OCI-LY7 (cell line): ENCODE measurements at regions not wholly inside any gene's neighbourhood (a gene's known extent, or its start where the extent isn't known, plus 50 kb on each side); places are given as distances from the start of the nearest gene placed in this dataset.

ENCODE experiments used
- BruUV-seq: library from RNA; stranded (reverse); fragments of 400-500 nt; replicated peaks from 2 replicates; lab custom pipeline; 2021; lab: Mats Ljungman, UMichigan
- CTCF ChIA-PET: fragments of 300-600 bp; sonication (Branson Sonifier 250); formaldehyde crosslinking; loops from one replicate; lab custom pipeline; 2022; ENCODE audit warnings: antibody characterized with exemption; ENCODE audit not compliant: unreplicated experiment; lab: Charles Lee
- POLR2A ChIA-PET: fragments of 300-600 bp; sonication (Branson Sonifier 250); formaldehyde crosslinking; loops from one replicate; lab custom pipeline; 2022; ENCODE audit warnings: antibody characterized with exemption; lab: Charles Lee
- DNase-seq: peaks from one replicate; pipeline ENCODE4 v3.0.0-alpha.2; 2015; ENCODE audit warnings: low spot score
- H2AFZ ChIP-seq: fragments of 200-600 bp; sonication (generic), shearing (Covaris generic); 2 replicates; pipeline ENCODE4 v1.6.1; 2014; ENCODE audit warnings: mild to moderate bottlenecking, antibody characterized with exemption, low read length, moderate library complexity
- H3K27ac ChIP-seq: fragments of 200-600 bp; sonication (generic); 2 replicates; pipeline ENCODE4 v1.5.1; 2014; ENCODE audit warnings: mixed run types, low read depth, mild to moderate bottlenecking, moderate library complexity, low read length, inconsistent platforms; ENCODE audit not compliant: poor library complexity, severe bottlenecking
- H3K36me3 ChIP-seq: fragments of 200-600 bp; sonication (generic); 2 replicates; pipeline ENCODE4 v1.6.1; 2014; ENCODE audit warnings: mild to moderate bottlenecking, antibody characterized with exemption, low read length, moderate library complexity, mixed read lengths; ENCODE audit not compliant: insufficient read depth
- H3K4me1 ChIP-seq: fragments of 200-600 bp; sonication (generic); 2 replicates; pipeline ENCODE4 v1.5.1; 2014; ENCODE audit warnings: mild to moderate bottlenecking, low read length; ENCODE audit not compliant: insufficient read depth, poor library complexity, severe bottlenecking
- H3K4me2 ChIP-seq: fragments of 200-600 bp; sonication (generic); 2 replicates; pipeline ENCODE4 v1.6.1; 2014; ENCODE audit warnings: mild to moderate bottlenecking, low read length
- H3K4me3 ChIP-seq: fragments of 200-600 bp; sonication (generic); 2 replicates; pipeline ENCODE4 v1.5.1; 2014; ENCODE audit warnings: mild to moderate bottlenecking, low read depth, low read length; ENCODE audit not compliant: poor library complexity, severe bottlenecking
- H3K79me2 ChIP-seq: fragments of 200-600 bp; sonication (generic); 2 replicates; pipeline ENCODE4 v1.6.1; 2016; ENCODE audit warnings: low read depth, mild to moderate bottlenecking, low read length, moderate library complexity, mixed read lengths; ENCODE audit not compliant: insufficient read depth
- H3K9me2 ChIP-seq: fragments of 200-600 bp; sonication (generic); 2 replicates; pipeline ENCODE4 v1.6.1; 2016; ENCODE audit warnings: mild to moderate bottlenecking, low read length, mixed read lengths; ENCODE audit not compliant: insufficient read depth
- H3K9me3 ChIP-seq: fragments of 200-600 bp; sonication (generic); 2 replicates; pipeline ENCODE4 v1.6.1; 2014; ENCODE audit warnings: mild to moderate bottlenecking, mixed run types, low read length, mixed read lengths
- H4K20me1 ChIP-seq: fragments of 200-600 bp; sonication (generic); 2 replicates; pipeline ENCODE4 v1.6.1; 2014; ENCODE audit warnings: mild to moderate bottlenecking, antibody characterized with exemption, low read length, moderate library complexity, mixed read lengths; ENCODE audit not compliant: insufficient read depth
- EZH2phosphoT487 ChIP-seq: fragments of 200-600 bp; sonication (generic); IDR thresholded peaks from 2 replicates; pipeline ENCODE4 v1.6.1; 2018; ENCODE audit warnings: low read depth, borderline replicate concordance, mild to moderate bottlenecking, mixed run types, antibody characterized with exemption, low read length, moderate library complexity, mixed read lengths
- intact Hi-C: fragments of 100-400 bp; cut with micrococcal nuclease; formaldehyde crosslinking; loops from one replicate; pipeline ENCODE4 v1.10.0; 2022; ENCODE audit not compliant: unreplicated experiment
- TF ChIP-seq, protein P1 (sequence below): fragments of 200-600 bp; sonication (generic); conservative IDR thresholded peaks from 2 replicates; pipeline ENCODE4 v1.5.1; 2014; ENCODE audit warnings: mild to moderate bottlenecking, antibody characterized with exemption, low read length, moderate library complexity, mixed read lengths

DNA sequence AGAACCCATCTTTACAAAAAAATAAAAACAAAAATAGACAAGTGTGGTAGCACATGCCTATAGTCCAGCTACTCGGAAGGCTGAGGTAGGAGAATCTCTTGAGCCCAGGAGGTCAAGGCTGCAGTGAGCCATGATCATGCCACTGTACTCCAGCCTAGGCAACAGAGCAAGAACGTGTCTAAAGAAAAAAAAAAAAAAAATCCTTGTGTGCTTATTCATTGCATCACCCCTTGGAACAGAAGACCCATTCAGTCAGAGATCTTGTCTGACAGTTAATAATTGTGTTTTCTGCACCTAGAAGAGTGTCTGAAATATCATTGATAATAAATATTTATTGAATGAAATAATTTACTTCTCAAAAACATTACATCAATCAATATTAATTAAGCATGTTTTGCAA, 97.4 kb upstream of the TBL1X start:
- no peak for DNase-seq
- TF ChIP-seq, protein P1, sequence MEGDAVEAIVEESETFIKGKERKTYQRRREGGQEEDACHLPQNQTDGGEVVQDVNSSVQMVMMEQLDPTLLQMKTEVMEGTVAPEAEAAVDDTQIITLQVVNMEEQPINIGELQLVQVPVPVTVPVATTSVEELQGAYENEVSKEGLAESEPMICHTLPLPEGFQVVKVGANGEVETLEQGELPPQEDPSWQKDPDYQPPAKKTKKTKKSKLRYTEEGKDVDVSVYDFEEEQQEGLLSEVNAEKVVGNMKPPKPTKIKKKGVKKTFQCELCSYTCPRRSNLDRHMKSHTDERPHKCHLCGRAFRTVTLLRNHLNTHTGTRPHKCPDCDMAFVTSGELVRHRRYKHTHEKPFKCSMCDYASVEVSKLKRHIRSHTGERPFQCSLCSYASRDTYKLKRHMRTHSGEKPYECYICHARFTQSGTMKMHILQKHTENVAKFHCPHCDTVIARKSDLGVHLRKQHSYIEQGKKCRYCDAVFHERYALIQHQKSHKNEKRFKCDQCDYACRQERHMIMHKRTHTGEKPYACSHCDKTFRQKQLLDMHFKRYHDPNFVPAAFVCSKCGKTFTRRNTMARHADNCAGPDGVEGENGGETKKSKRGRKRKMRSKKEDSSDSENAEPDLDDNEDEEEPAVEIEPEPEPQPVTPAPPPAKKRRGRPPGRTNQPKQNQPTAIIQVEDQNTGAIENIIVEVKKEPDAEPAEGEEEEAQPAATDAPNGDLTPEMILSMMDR, result no peak
- no peak for TF ChIP-seq EZH2phosphoT487
- Histone ChIP-seq H3K4me1 (no peaks in the 10 kb centered on the region), H3K79me2 (no peaks in the 10 kb centered on the region), H3K4me3 (no peak overlapping the region), H2AFZ (no peak overlapping the region), H3K27ac (no peak overlapping the region), H3K36me3 (no peaks in the 10 kb centered on the region), H3K9me3 (no peaks in the 10 kb centered on the region), H4K20me1 (no peaks in the 10 kb centered on the region), H3K4me2 (no peak overlapping the region), H3K9me2 (no peaks in the 10 kb centered on the region)
- intact Hi-C loops, result no loop called here
- no TSS peak for BruUV-seq
- ChIA-PET CTCF (no interaction called here), POLR2A (no interaction called here)

DNA sequence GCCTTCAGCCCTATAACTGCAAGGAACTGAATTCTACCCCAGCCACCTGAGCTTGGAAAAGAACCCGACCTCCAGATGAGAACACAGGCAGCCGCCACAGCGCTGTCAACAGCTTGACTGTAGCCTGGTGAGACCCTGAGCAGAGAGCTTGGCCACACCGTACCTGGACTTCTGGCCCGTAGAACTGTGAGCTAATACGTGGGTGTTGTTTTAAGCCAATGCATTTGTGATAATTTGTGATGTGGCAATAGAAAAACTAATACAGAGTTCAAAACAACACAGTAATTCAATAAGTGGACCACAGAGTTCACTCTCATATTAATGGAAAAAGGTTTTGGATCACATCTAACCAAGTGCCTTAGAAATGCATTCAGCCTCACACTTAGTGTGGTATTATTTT, 96.6 kb upstream of the TBL1X start:
- Histone ChIP-seq H3K9me3 (no peaks in the 10 kb centered on the region), H3K4me1 (no peaks in the 10 kb centered on the region), H2AFZ (no peak overlapping the region), H3K4me3 (no peak overlapping the region), H3K36me3 (no peaks in the 10 kb centered on the region), H3K4me2 (no peak overlapping the region), H4K20me1 (no peaks in the 10 kb centered on the region), H3K79me2 (no peaks in the 10 kb centered on the region), H3K27ac (no peak overlapping the region), H3K9me2 (no peaks in the 10 kb centered on the region)
- TF ChIP-seq EZH2phosphoT487, result no peak
- TF ChIP-seq, protein P1, result no peak
- no peak for DNase-seq
- intact Hi-C loops, result no loop called here
- ChIA-PET POLR2A (no interaction called here), CTCF (no interaction called here)
- no TSS peak for BruUV-seq

GRCh38 chrX:9369802-9370291, 95.0 kb upstream of the TBL1X start:
- Histone ChIP-seq H3K9me2 (no peaks in the 10 kb centered on the region), H3K4me1 (no peaks in the 10 kb centered on the region), H3K9me3 (no peaks in the 10 kb centered on the region), H2AFZ (no peak overlapping the region), H3K4me2 (no peak overlapping the region), H3K79me2 (no peaks in the 10 kb centered on the region), H4K20me1 (no peaks in the 10 kb centered on the region), H3K4me3 (no peak overlapping the region), H3K27ac (no peak overlapping the region), H3K36me3 (no peaks in the 10 kb centered on the region)
- CTCF ChIA-PET, result no interaction called here
- no peak for DNase-seq
- POLR2A ChIA-PET, result no interaction called here
- intact Hi-C loops, result no loop called here
- no TSS peak for BruUV-seq
- TF ChIP-seq, protein P1, result no peak
- TF ChIP-seq EZH2phosphoT487, result no peak
